GM12878 (cell line): ENCODE measurements at regions not wholly inside any gene's neighbourhood (a gene's known extent, or its start where the extent isn't known, plus 50 kb on each side); places are given as distances from the start of the nearest gene placed in this dataset.

Experiments used
- ATAC-seq: fragments of 200-7000 bp; cut with Tn5 transposase; 3 replicates; pipeline ENCODE4 v1.9.1; 2020; ENCODE audit warnings: mild to moderate bottlenecking, moderate library complexity
- BruUV-seq: library from RNA; stranded (reverse); fragments of 400-500 nt; replicated peaks from 2 replicates; lab custom pipeline; 2021; lab: Mats Ljungman, UMichigan
- CTCF ChIA-PET: fragments of 300-600 bp; sonication (Branson Sonifier 250); formaldehyde crosslinking; extraction: SDS; loops from one replicate; lab custom pipeline; 2021; ENCODE audit warnings: inconsistent platforms; lab: Yijun Ruan, JAX
- POLR2A ChIA-PET: fragments of 350-600 bp; formaldehyde crosslinking; extraction: SDS; loops from one replicate; lab custom pipeline; 2021; ENCODE audit warnings: inconsistent platforms; lab: Charles Lee
- RAD21 ChIA-PET: fragments of 300-600 bp; sonication (Branson Sonifier 250); formaldehyde crosslinking; loops from one replicate; lab custom pipeline; 2023; ENCODE audit warnings: antibody characterized with exemption; ENCODE audit not compliant: unreplicated experiment; lab: Charles Lee
- SMC1A ChIA-PET: fragments of 300-600 bp; sonication (Branson Sonifier 250); formaldehyde crosslinking; loops from one replicate; lab custom pipeline; 2023; ENCODE audit not compliant: unreplicated experiment, uncharacterized antibody; lab: Charles Lee
- DNase-seq: peaks from one replicate; pipeline ENCODE4 v3.0.0-alpha.2; 2011; ENCODE audit warnings: low read depth, low spot score
- FAIRE-seq: peaks from 3 replicates; lab custom pipeline; 2011; peaks lifted over from hg19 to GRCh38; lab: Jason Lieb, UNC
- H2AFZ ChIP-seq: 2 replicates; pipeline ENCODE4 v1.6.0; 2011; ENCODE audit warnings: low read depth, low read length, control low read depth; ENCODE audit not compliant: control insufficient read depth
- H3K27ac ChIP-seq: 2 replicates; pipeline ENCODE4 v1.5.1; 2011; ENCODE audit warnings: control low read depth; ENCODE audit not compliant: control insufficient read depth, insufficient read depth
- H3K27me3 ChIP-seq, 2 experiments: replicated peaks in 1 of 2; 2 replicates each; pipeline versions ENCODE4 v1.6.0 to v1.6.1; 2011; ENCODE audit warnings: low read length in 1 of 2; ENCODE audit not compliant: control insufficient read depth in 2 of 2, insufficient read depth in 2 of 2
- H3K36me3 ChIP-seq, 2 experiments: 2 replicates each; pipeline ENCODE4 v1.5.1; 2011; ENCODE audit warnings: low read length in 1 of 2; ENCODE audit not compliant: control insufficient read depth in 2 of 2, insufficient read depth in 2 of 2
- H3K4me1 ChIP-seq: 2 replicates; pipeline ENCODE4 v1.6.1; 2011; ENCODE audit warnings: mild to moderate bottlenecking, low read length, moderate library complexity, mixed read lengths; ENCODE audit not compliant: control insufficient read depth, insufficient read depth
- H3K4me2 ChIP-seq: 2 replicates; pipeline ENCODE4 v1.6.0; 2011; ENCODE audit warnings: control low read depth; ENCODE audit not compliant: control insufficient read depth, insufficient read depth
- H3K4me3 ChIP-seq: fragments of 200-600 bp; sonication (generic); 2 replicates; pipeline ENCODE4 v1.5.1; 2016
- H3K79me2 ChIP-seq: 2 replicates; pipeline ENCODE4 v1.6.0; 2011; ENCODE audit warnings: low read length; ENCODE audit not compliant: control insufficient read depth, insufficient read depth
- H3K9ac ChIP-seq: 2 replicates; pipeline ENCODE4 v1.8.0; 2011; ENCODE audit warnings: low read length, control low read depth, mixed read lengths; ENCODE audit not compliant: control insufficient read depth, insufficient read depth
- H3K9me3 ChIP-seq: replicated peaks from 3 replicates; pipeline ENCODE4 v1.5.1; 2011; ENCODE audit warnings: mild to moderate bottlenecking, low read length; ENCODE audit not compliant: control insufficient read depth, insufficient read depth
- H4K20me1 ChIP-seq: 2 replicates; pipeline ENCODE4 v1.6.0; 2011; ENCODE audit not compliant: control insufficient read depth, insufficient read depth
- CBX5 ChIP-seq: sonication (generic); IDR thresholded peaks from 2 replicates; pipeline ENCODE4 v1.6.1; 2016; ENCODE audit warnings: low read depth, moderate library complexity, mild to moderate bottlenecking, inconsistent platforms
- GABPA ChIP-seq: IDR thresholded peaks from 2 replicates; pipeline ENCODE4 v1.6.1; 2014; ENCODE audit warnings: antibody characterized with exemption, low read depth, mild to moderate bottlenecking, inconsistent platforms
- HDGF ChIP-seq: fragments of 450-650 bp; IDR thresholded peaks from 2 replicates; pipeline ENCODE4 v1.6.1; 2016; ENCODE audit warnings: antibody characterized with exemption
- LARP7 ChIP-seq: fragments of 450-650 bp; IDR thresholded peaks from 2 replicates; pipeline ENCODE4 v1.6.1; 2017; ENCODE audit warnings: mild to moderate bottlenecking
- MLLT1 ChIP-seq: fragments of 450-650 bp; IDR thresholded peaks from 2 replicates; pipeline ENCODE4 v1.6.1; 2016; ENCODE audit warnings: mild to moderate bottlenecking
- PAX8 ChIP-seq: fragments of 450-650 bp; IDR thresholded peaks from 2 replicates; pipeline ENCODE4 v1.6.1; 2017; ENCODE audit warnings: mild to moderate bottlenecking, moderate library complexity
- PKNOX1 ChIP-seq: fragments of 450-650 bp; IDR thresholded peaks from 2 replicates; pipeline ENCODE4 v1.6.1; 2016; ENCODE audit warnings: mild to moderate bottlenecking
- POLR2AphosphoS2 ChIP-seq: IDR thresholded peaks from 2 replicates; pipeline ENCODE4 v1.6.1; 2011; ENCODE audit warnings: low read depth, mild to moderate bottlenecking, low read length, improper control_type of control experiment, moderate library complexity
- ZBTB40 ChIP-seq: fragments of 450-650 bp; IDR thresholded peaks from 2 replicates; pipeline ENCODE4 v1.6.1; 2016; ENCODE audit warnings: mild to moderate bottlenecking, moderate library complexity, borderline replicate concordance
- WGBS: methylation state at CpG from one replicate; pipeline ENCODE4 v1.1.6; 2016; ENCODE audit warnings: low lambda C conversion rate; ENCODE audit not compliant: insufficient replicate concordance, insufficient coverage; ENCODE audit errors: missing lambda C conversion rate; 5-methylcytosine and 5-hydroxymethylcytosine counted together
- in situ Hi-C: fragments of 300-500 bp; cut with MboI; formaldehyde crosslinking; loops from 9 replicates; pipeline ENCODE4 v1.14.3; 2018; ENCODE audit warnings: mixed read lengths
- intact Hi-C: fragments of 100-400 bp; cut with micrococcal nuclease; formaldehyde crosslinking; loops from one replicate; pipeline ENCODE4 v1.14.2; 2022; ENCODE audit not compliant: unreplicated experiment

GRCh38 chrX:39559229-39559628 lies 538.5 kb downstream of the BCOR start:
- H3K4me3 ChIP-seq = no peak overlapping the region
- no peak overlapping the region for H3K4me2 ChIP-seq
- ChIA-PET SMC1A (no interaction called here), POLR2A (no interaction called here), RAD21 (no interaction called here), CTCF (no interaction called here)
- intact Hi-C loops = no loop called here
- 31% methylated on average over 4 of the region's 4 CpGs for WGBS
- no TSS peak for BruUV-seq
- H3K36me3 ChIP-seq = no peaks in the 10 kb centered on the region
- no peak for TF ChIP-seq MLLT1
- no peak for TF ChIP-seq POLR2AphosphoS2
- no peak for TF ChIP-seq HDGF
- no peak for TF ChIP-seq CBX5
- ATAC-seq (no peak), DNase-seq (no peak), FAIRE-seq (no peak)
- H3K27me3 ChIP-seq = no peaks in the 10 kb centered on the region
- H2AFZ ChIP-seq = no peak overlapping the region
- no peaks in the 10 kb centered on the region for H3K9me3 ChIP-seq
- no peak overlapping the region for H3K9ac ChIP-seq
- H3K27ac ChIP-seq = no peak overlapping the region
- no peaks in the 10 kb centered on the region for H4K20me1 ChIP-seq
- peaks cover 3% of the 10 kb centered on the region; the same call in 1 of the 2 replicates for H3K4me1 ChIP-seq
- H3K79me2 ChIP-seq = no peaks in the 10 kb centered on the region
- in situ Hi-C loops = no loop called here

GRCh38 chrX:39560271-39560670 lies 537.5 kb downstream of the BCOR start:
- H4K20me1 ChIP-seq = no peaks in the 10 kb centered on the region
- H3K79me2 ChIP-seq = no peaks in the 10 kb centered on the region
- TF ChIP-seq ZBTB40 = no peak
- no peak for TF ChIP-seq PKNOX1
- no peak for TF ChIP-seq GABPA
- TF ChIP-seq PAX8 = no peak
- no peak for TF ChIP-seq LARP7
- ATAC-seq (no peak), DNase-seq (no peak), FAIRE-seq (no peak)
- H3K4me2 ChIP-seq = no peak overlapping the region
- H3K9me3 ChIP-seq = no peaks in the 10 kb centered on the region
- no peak overlapping the region for H3K9ac ChIP-seq
- POLR2A ChIA-PET = no interaction called here
- 43% methylated on average over 12 of the region's 12 CpGs for WGBS
- RAD21 ChIA-PET = no interaction called here
- H3K4me3 ChIP-seq = no peak overlapping the region
- CTCF ChIA-PET = no interaction called here
- intact Hi-C loops = no loop called here
- H2AFZ ChIP-seq = no peak overlapping the region
- no TSS peak for BruUV-seq
- no peaks in the 10 kb centered on the region for H3K27me3 ChIP-seq
- H3K27ac ChIP-seq = no peak overlapping the region
- peaks cover 3% of the 10 kb centered on the region; the same call in 1 of the 2 replicates for H3K4me1 ChIP-seq
- in situ Hi-C loops = no loop called here
- H3K36me3 ChIP-seq = no peaks in the 10 kb centered on the region
- SMC1A ChIA-PET = no interaction called here
